ENCODE measurements at regions not wholly inside any gene's neighbourhood (a gene's known extent, or its start where the extent isn't known, plus 50 kb on each side); places are given as distances from the start of the nearest gene placed in this dataset.

- TF ChIP-seq, protein P1, sequence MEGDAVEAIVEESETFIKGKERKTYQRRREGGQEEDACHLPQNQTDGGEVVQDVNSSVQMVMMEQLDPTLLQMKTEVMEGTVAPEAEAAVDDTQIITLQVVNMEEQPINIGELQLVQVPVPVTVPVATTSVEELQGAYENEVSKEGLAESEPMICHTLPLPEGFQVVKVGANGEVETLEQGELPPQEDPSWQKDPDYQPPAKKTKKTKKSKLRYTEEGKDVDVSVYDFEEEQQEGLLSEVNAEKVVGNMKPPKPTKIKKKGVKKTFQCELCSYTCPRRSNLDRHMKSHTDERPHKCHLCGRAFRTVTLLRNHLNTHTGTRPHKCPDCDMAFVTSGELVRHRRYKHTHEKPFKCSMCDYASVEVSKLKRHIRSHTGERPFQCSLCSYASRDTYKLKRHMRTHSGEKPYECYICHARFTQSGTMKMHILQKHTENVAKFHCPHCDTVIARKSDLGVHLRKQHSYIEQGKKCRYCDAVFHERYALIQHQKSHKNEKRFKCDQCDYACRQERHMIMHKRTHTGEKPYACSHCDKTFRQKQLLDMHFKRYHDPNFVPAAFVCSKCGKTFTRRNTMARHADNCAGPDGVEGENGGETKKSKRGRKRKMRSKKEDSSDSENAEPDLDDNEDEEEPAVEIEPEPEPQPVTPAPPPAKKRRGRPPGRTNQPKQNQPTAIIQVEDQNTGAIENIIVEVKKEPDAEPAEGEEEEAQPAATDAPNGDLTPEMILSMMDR (IDR thresholded peaks at IDR 0.05; ENCODE audit: low read length) = no peak
- TF ChIP-seq EZH2 (IDR thresholded peaks at IDR 0.05; ENCODE audit: borderline replicate concordance, low read length) = no peak
These were observed 181.7 kb upstream of the RIOK2 start for GRCh38 chr5:97364731-97365130.

Data from OCI-LY1 (cell line).